Epidermal melanocyte (primary cell): ENCODE measurements at regions not wholly inside any gene's neighbourhood (a gene's known extent, or its start where the extent isn't known, plus 50 kb on each side); places are given as distances from the start of the nearest gene placed in this dataset.
"Not testable (repeated sequence)": the region's sequence is repeated elsewhere in the genome, so short reads cannot be mapped to it uniquely, and the experiment has no call there.

ENCODE experiments used
- DNase-seq: peaks from one replicate; pipeline ENCODE4 v3.0.0; 2011; ENCODE audit warnings: low spot score; ENCODE audit not compliant: insufficient read length

- not testable (repeated sequence) for DNase-seq
Measured at GRCh38 chr1:121003230-121003629, 113.7 kb downstream of the PPIAL4A start.

GRCh38 chr1:121006826-121007225 lies 117.3 kb downstream of the PPIAL4A start:
- DNase-seq = not testable (repeated sequence)

- DNase-seq = not testable (repeated sequence)
Measured at GRCh38 chr1:121007755-121008154, 118.2 kb downstream of the PPIAL4A start.

- DNase-seq = not testable (repeated sequence)
Measured at GRCh38 chr1:121008512-121009215, 119.1 kb downstream of the PPIAL4A start.

GRCh38 chr1:121009216-121010057 lies 119.9 kb downstream of the PPIAL4A start:
- DNase-seq = not testable (repeated sequence)

GRCh38 chr1:121010141-121010540 lies 120.6 kb downstream of the PPIAL4A start:
- DNase-seq = not testable (repeated sequence)

GRCh38 chr1:121013181-121013580 lies 123.6 kb downstream of the PPIAL4A start:
- not testable (repeated sequence) for DNase-seq

- peak; percentile 16 for DNase-seq
Measured at GRCh38 chr1:121016182-121017028, 126.8 kb downstream of the PPIAL4A start.

- not testable (repeated sequence) for DNase-seq
Measured at GRCh38 chr1:121019715-121020349, 130.3 kb downstream of the PPIAL4A start.

- DNase-seq = not testable (repeated sequence)
Measured at GRCh38 chr1:121020350-121021236, 131.0 kb downstream of the PPIAL4A start.

GRCh38 chr1:121021716-121022115 lies 132.1 kb downstream of the PPIAL4A start:
- DNase-seq = not testable (repeated sequence)

GRCh38 chr1:121032878-121033494 lies 143.4 kb downstream of the PPIAL4A start:
- DNase-seq = not testable (repeated sequence)

GRCh38 chr1:121036792-121037191 lies 147.2 kb downstream of the PPIAL4A start:
- not testable (repeated sequence) for DNase-seq

GRCh38 chr1:121040974-121041373 lies 143.2 kb downstream of the FAM72B start:
- not testable (repeated sequence) for DNase-seq

- not testable (repeated sequence) for DNase-seq
Measured at GRCh38 chr1:121041497-121041896, 142.6 kb downstream of the FAM72B start.

- not testable (repeated sequence) for DNase-seq
Measured at GRCh38 chr1:121042882-121043281, 141.3 kb downstream of the FAM72B start.

GRCh38 chr1:121048293-121048752 lies 135.8 kb downstream of the FAM72B start:
- DNase-seq = not testable (repeated sequence)

GRCh38 chr1:121048769-121049443 lies 135.2 kb downstream of the FAM72B start:
- not testable (repeated sequence) for DNase-seq

- DNase-seq = not testable (repeated sequence)
Measured at GRCh38 chr1:121050097-121050496, 134.0 kb downstream of the FAM72B start.
